Spleen (tissue), 7 donors: ENCODE measurements at regions not wholly inside any gene's neighbourhood (a gene's known extent, or its start where the extent isn't known, plus 50 kb on each side); places are given as distances from the start of the nearest gene placed in this dataset.

Experiments used
- POLR2A ChIP-seq, 3 donors: fragments of 450-650 bp; IDR thresholded peaks; one replicate each; pipeline ENCODE4 v1.5.1; 2017; ENCODE audit warnings: antibody characterized with exemption in 3 of 3, mild to moderate bottlenecking in 1 of 3
- POLR2AphosphoS5 ChIP-seq, 3 donors: sonication (generic); formaldehyde crosslinking; IDR thresholded peaks; one replicate each; pipeline ENCODE4 v1.5.1; 2017; ENCODE audit warnings: antibody characterized with exemption in 3 of 3
- TF ChIP-seq, protein P1 (sequence below), 11 experiments: fragments of 200-600 bp in 7 of 11; fragments of 450-650 bp in 4 of 11; sonication (generic) in 4 of 11; IDR thresholded peaks in 8 of 11; conservative IDR thresholded peaks in 3 of 11; 1 replicate in 7 of 11; 2 replicates in 4 of 11; pipeline versions ENCODE4 v1.4.0 to v1.8.0; 2016 to 2021; ENCODE audit warnings: antibody characterized with exemption in 11 of 11, inconsistent platforms in 4 of 11, mild to moderate bottlenecking in 1 of 11
- donor health status: DM: no; HTN: no; CAD: no; lungs with moderate emphysema.
- donor health status: DM: no; HTN: no; CAD: no.
- donor health status: DM: no; HTN: no; CAD: no.

DNA sequence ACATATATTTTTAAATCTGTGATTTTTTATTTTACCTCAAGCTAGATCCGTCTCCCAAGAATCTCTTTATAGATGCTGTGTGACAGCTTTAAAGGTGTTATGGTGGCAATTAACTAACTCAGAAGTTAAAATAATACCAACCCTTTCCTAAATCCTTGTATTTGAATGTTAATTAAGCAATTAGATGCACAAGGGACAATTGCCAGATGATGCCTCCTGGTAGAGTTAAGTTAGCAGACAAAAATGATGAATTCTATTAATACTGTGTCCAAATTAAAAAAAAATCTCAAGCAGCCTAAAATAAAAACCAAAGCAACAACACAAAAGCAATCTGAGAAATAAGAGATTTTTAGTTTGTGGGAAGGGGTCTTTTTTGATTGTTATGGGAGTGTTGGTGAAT is 78.9 kb downstream of the FANCF start:
- TF ChIP-seq POLR2A (IDR thresholded peaks at IDR 0.05) (no peak), POLR2AphosphoS5 (IDR thresholded peaks at IDR 0.05) (no peak)
- TF ChIP-seq, protein P1, sequence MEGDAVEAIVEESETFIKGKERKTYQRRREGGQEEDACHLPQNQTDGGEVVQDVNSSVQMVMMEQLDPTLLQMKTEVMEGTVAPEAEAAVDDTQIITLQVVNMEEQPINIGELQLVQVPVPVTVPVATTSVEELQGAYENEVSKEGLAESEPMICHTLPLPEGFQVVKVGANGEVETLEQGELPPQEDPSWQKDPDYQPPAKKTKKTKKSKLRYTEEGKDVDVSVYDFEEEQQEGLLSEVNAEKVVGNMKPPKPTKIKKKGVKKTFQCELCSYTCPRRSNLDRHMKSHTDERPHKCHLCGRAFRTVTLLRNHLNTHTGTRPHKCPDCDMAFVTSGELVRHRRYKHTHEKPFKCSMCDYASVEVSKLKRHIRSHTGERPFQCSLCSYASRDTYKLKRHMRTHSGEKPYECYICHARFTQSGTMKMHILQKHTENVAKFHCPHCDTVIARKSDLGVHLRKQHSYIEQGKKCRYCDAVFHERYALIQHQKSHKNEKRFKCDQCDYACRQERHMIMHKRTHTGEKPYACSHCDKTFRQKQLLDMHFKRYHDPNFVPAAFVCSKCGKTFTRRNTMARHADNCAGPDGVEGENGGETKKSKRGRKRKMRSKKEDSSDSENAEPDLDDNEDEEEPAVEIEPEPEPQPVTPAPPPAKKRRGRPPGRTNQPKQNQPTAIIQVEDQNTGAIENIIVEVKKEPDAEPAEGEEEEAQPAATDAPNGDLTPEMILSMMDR (IDR thresholded peaks at IDR 0.05 in 8 of 11, conservative IDR thresholded peaks at IDR 0.05 in 3 of 11), result no peak
